Neural progenitor cell (in vitro differentiated cells): ENCODE measurements at regions not wholly inside any gene's neighbourhood (a gene's known extent, or its start where the extent isn't known, plus 50 kb on each side); places are given as distances from the start of the nearest gene placed in this dataset.
"Not testable (repeated sequence)": the region's sequence is repeated elsewhere in the genome, so short reads cannot be mapped to it uniquely, and the experiment has no call there.

Source experiments
- DNase-seq: peaks from one replicate; pipeline ENCODE4 v3.0.0-alpha.2; 2016; ENCODE audit warnings: low spot score
- H2AFZ ChIP-seq: fragments of 200-600 bp; sonication (generic); replicated peaks from 2 replicates; pipeline ENCODE4 v1.6.1; 2016; ENCODE audit warnings: antibody characterized with exemption
- H3F3A ChIP-seq: fragments of 200-600 bp; sonication (generic); 2 replicates; pipeline ENCODE4 v1.6.1; 2016; ENCODE audit warnings: antibody characterized with exemption, low read depth
- H3K27ac ChIP-seq: fragments of 200-600 bp; sonication (generic); 2 replicates; pipeline ENCODE4 v1.5.1; 2016; ENCODE audit warnings: mild to moderate bottlenecking
- H3K27me3 ChIP-seq: fragments of 200-600 bp; sonication (generic); 2 replicates; pipeline ENCODE4 v1.6.1; 2016; ENCODE audit warnings: mild to moderate bottlenecking, moderate library complexity
- H3K36me3 ChIP-seq: fragments of 200-600 bp; sonication (generic); 2 replicates; pipeline ENCODE4 v1.5.1; 2016
- H3K4me1 ChIP-seq: fragments of 200-600 bp; sonication (generic); 2 replicates; pipeline ENCODE4 v1.6.1; 2016; ENCODE audit warnings: mixed run types
- H3K4me2 ChIP-seq: fragments of 200-600 bp; sonication (generic); 2 replicates; pipeline ENCODE4 v1.6.1; 2016
- H3K4me3 ChIP-seq: fragments of 200-600 bp; sonication (generic); 2 replicates; pipeline ENCODE4 v1.5.1; 2016
- H3K79me2 ChIP-seq: fragments of 200-600 bp; sonication (generic); 2 replicates; pipeline ENCODE4 v1.6.1; 2016; ENCODE audit warnings: low read depth
- H3K9ac ChIP-seq: fragments of 200-600 bp; sonication (generic); 2 replicates; pipeline ENCODE4 v1.6.1; 2016
- H3K9me3 ChIP-seq: fragments of 200-600 bp; sonication (generic); 2 replicates; pipeline ENCODE4 v1.5.1; 2016; ENCODE audit warnings: low read depth
- H4K20me1 ChIP-seq: fragments of 200-600 bp; sonication (generic); 2 replicates; pipeline ENCODE4 v1.6.1; 2016; ENCODE audit warnings: low read depth
- H3K27ac Mint-ChIP-seq: 3 replicates; pipeline ENCODE4 v1.8.0; 2021; ENCODE audit warnings: mixed read lengths
- H3K27me3 Mint-ChIP-seq: 2 replicates; pipeline ENCODE4 v1.8.0; 2022; ENCODE audit warnings: low read depth, mild to moderate bottlenecking, inconsistent platforms, moderate library complexity, mixed read lengths; ENCODE audit not compliant: insufficient read depth
- H3K36me3 Mint-ChIP-seq: 3 replicates; pipeline ENCODE4 v1.8.0; 2021; ENCODE audit warnings: mixed read lengths
- H3K4me1 Mint-ChIP-seq: 3 replicates; pipeline ENCODE4 v1.8.0; 2021; ENCODE audit warnings: mixed read lengths
- H3K4me3 Mint-ChIP-seq: 3 replicates; pipeline ENCODE4 v1.8.0; 2021; ENCODE audit warnings: mild to moderate bottlenecking, moderate library complexity, mixed read lengths
- H3K9me3 Mint-ChIP-seq: 3 replicates; pipeline ENCODE4 v1.8.0; 2020; ENCODE audit warnings: mixed read lengths
- CTCF ChIP-seq: fragments of 200-600 bp; sonication (generic); IDR thresholded peaks from 2 replicates; pipeline ENCODE4 v1.5.1; 2017; ENCODE audit warnings: antibody characterized with exemption, mild to moderate bottlenecking
- EZH2 ChIP-seq: fragments of 200-600 bp; sonication (generic); IDR thresholded peaks from 2 replicates; pipeline ENCODE4 v1.6.1; 2017; ENCODE audit warnings: antibody characterized with exemption, mild to moderate bottlenecking, moderate library complexity
- EZH2phosphoT487 ChIP-seq: fragments of 200-600 bp; sonication (generic); IDR thresholded peaks from 2 replicates; pipeline ENCODE4 v1.6.1; 2017; ENCODE audit warnings: antibody characterized with exemption

DNA sequence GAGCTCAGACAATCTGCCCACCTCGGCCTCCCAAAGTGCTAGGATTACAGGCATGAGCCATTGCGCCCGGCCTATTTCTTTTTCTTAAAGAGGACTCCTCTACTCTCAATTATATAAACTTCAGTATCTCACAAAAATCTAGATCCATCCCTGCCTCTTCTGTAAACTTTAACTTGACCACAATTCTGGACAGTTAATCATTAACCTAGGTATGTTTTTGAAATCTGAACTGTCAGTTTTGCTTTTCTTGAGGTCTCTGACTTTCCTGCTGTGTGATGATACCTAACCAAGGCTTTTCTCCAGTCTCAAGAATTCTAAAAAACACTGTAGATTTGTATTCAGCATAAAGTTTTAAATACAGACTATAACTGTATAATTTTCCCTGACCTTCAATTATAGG lies 388.2 kb upstream of the SYNCRIP start:
- DNase-seq: no peak
- TF ChIP-seq EZH2phosphoT487 (no peak), CTCF (no peak), EZH2 (no peak)
- Mint-ChIP-seq H3K36me3 (no peaks in the 10 kb centered on the region), H3K4me1 (peaks cover 5% of the 10 kb centered on the region), H3K27me3 (no peaks in the 10 kb centered on the region), H3K9me3 (peaks cover 4% of the 10 kb centered on the region), H3K4me3 (no peak overlapping the region), H3K27ac (no peak overlapping the region)
- H2AFZ ChIP-seq: no peak overlapping the region
- H4K20me1 ChIP-seq: no peaks in the 10 kb centered on the region
- no peak overlapping the region for H3K27ac ChIP-seq
- H3K9ac ChIP-seq: no peak overlapping the region
- no peak overlapping the region for H3K4me3 ChIP-seq
- H3K4me1 ChIP-seq: no peaks in the 10 kb centered on the region
- no peaks in the 10 kb centered on the region for H3K9me3 ChIP-seq
- H3K4me2 ChIP-seq: no peak overlapping the region
- no peaks in the 10 kb centered on the region for H3F3A ChIP-seq
- no peaks in the 10 kb centered on the region for H3K36me3 ChIP-seq
- H3K79me2 ChIP-seq: no peaks in the 10 kb centered on the region
- no peaks in the 10 kb centered on the region for H3K27me3 ChIP-seq

- Histone ChIP-seq H3K4me1 (no peaks in the 10 kb centered on the region), H3K27ac (no peak overlapping the region), H3K4me2 (no peak overlapping the region), H3K36me3 (no peaks in the 10 kb centered on the region), H2AFZ (no peak overlapping the region), H3K27me3 (no peaks in the 10 kb centered on the region), H3K4me3 (no peak overlapping the region), H3F3A (no peaks in the 10 kb centered on the region), H4K20me1 (no peaks in the 10 kb centered on the region), H3K9ac (no peak overlapping the region), H3K9me3 (no peaks in the 10 kb centered on the region), H3K79me2 (no peaks in the 10 kb centered on the region)
- peaks cover 5% of the 10 kb centered on the region for H3K4me1 Mint-ChIP-seq
- H3K27me3 Mint-ChIP-seq: no peaks in the 10 kb centered on the region
- TF ChIP-seq EZH2 (no peak), CTCF (no peak), EZH2phosphoT487 (no peak)
- H3K36me3 Mint-ChIP-seq: no peaks in the 10 kb centered on the region
- H3K9me3 Mint-ChIP-seq: peaks cover 4% of the 10 kb centered on the region
- DNase-seq: no peak
- H3K4me3 Mint-ChIP-seq: no peak overlapping the region
- no peak overlapping the region for H3K27ac Mint-ChIP-seq
These were observed 386.1 kb upstream of the SYNCRIP start for GRCh38 chr6:86028776-86029175.

- H3K9ac ChIP-seq, H3K4me1 ChIP-seq, H3K36me3 ChIP-seq, H3K9me3 Mint-ChIP-seq, DNase-seq, H3K4me3 ChIP-seq, H3K4me1 Mint-ChIP-seq, H3K27ac Mint-ChIP-seq, H3K36me3 Mint-ChIP-seq, H3K27ac ChIP-seq, H4K20me1 ChIP-seq, H3K9me3 ChIP-seq, H3K4me3 Mint-ChIP-seq, H3K79me2 ChIP-seq, H3K27me3 ChIP-seq, H3K4me2 ChIP-seq, H3K27me3 Mint-ChIP-seq, H3F3A ChIP-seq: not testable (repeated sequence)
- H2AFZ ChIP-seq: peak overlapping the region; percentile 39
These were observed 384.2 kb upstream of the SYNCRIP start for GRCh38 chr6:86026890-86027289.

DNA sequence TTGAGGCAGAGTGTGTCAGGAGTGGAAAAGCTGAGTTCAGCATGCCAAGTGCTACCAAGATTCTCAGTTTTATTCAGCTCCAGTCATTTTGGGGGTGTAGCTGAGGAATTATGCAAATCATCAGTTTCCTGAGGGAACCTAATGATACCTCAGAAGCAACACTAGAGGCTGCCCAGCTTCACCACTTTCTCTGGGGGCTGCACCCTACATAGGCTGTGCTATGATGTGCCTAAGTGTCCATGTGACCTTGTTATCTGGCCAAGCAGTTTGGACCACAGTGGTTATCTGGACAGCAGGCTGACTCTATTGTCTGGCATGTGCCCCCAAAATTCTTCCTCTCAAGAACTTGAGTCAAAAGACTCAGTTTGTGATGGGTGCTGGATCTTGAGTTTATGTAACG lies 374.6 kb upstream of the SYNCRIP start:
- H2AFZ ChIP-seq: no peak overlapping the region
- no peaks in the 10 kb centered on the region for H3K9me3 Mint-ChIP-seq
- H3K4me1 ChIP-seq: no peaks in the 10 kb centered on the region
- no peak overlapping the region for H3K4me3 Mint-ChIP-seq
- H3K27ac ChIP-seq: no peak overlapping the region
- no peaks in the 10 kb centered on the region for H3K79me2 ChIP-seq
- no peaks in the 10 kb centered on the region for H3K36me3 Mint-ChIP-seq
- no peaks in the 10 kb centered on the region for H3F3A ChIP-seq
- H3K27ac Mint-ChIP-seq: no peak overlapping the region
- H3K9ac ChIP-seq: no peak overlapping the region
- H3K36me3 ChIP-seq: no peaks in the 10 kb centered on the region
- H3K4me1 Mint-ChIP-seq: peaks cover 5% of the 10 kb centered on the region
- H3K27me3 ChIP-seq: no peaks in the 10 kb centered on the region
- no peaks in the 10 kb centered on the region for H4K20me1 ChIP-seq
- H3K9me3 ChIP-seq: no peaks in the 10 kb centered on the region
- DNase-seq: no peak
- H3K27me3 Mint-ChIP-seq: no peaks in the 10 kb centered on the region
- TF ChIP-seq EZH2phosphoT487: no peak
- no peak for TF ChIP-seq EZH2
- no peak for TF ChIP-seq CTCF
- no peak overlapping the region for H3K4me2 ChIP-seq
- no peak overlapping the region for H3K4me3 ChIP-seq
